GM13976 (cell line): ENCODE measurements at regions not wholly inside any gene's neighbourhood (a gene's known extent, or its start where the extent isn't known, plus 50 kb on each side); places are given as distances from the start of the nearest gene placed in this dataset.
"Not testable (repeated sequence)": the region's sequence is repeated elsewhere in the genome, so short reads cannot be mapped to it uniquely, and the experiment has no call there.

ENCODE experiments used
- DNase-seq: peaks from one replicate; pipeline ENCODE4 v3.0.0; 2012; ENCODE audit warnings: low spot score
- CTCF ChIP-seq: IDR thresholded peaks from 2 replicates; pipeline ENCODE4 v1.5.1; 2012; ENCODE audit warnings: borderline replicate concordance, mild to moderate bottlenecking; ENCODE audit not compliant: insufficient read depth; ENCODE audit errors: extremely low read depth, missing control alignments, control extremely low read depth
- in situ Hi-C: fragments of 300-500 bp; cut with MboI; formaldehyde crosslinking; loops from one replicate; pipeline ENCODE4 v1.12.0; 2022; ENCODE audit warnings: low sequenced_read_pairs, mixed read lengths, inconsistent platforms; ENCODE audit not compliant: unreplicated experiment

DNA sequence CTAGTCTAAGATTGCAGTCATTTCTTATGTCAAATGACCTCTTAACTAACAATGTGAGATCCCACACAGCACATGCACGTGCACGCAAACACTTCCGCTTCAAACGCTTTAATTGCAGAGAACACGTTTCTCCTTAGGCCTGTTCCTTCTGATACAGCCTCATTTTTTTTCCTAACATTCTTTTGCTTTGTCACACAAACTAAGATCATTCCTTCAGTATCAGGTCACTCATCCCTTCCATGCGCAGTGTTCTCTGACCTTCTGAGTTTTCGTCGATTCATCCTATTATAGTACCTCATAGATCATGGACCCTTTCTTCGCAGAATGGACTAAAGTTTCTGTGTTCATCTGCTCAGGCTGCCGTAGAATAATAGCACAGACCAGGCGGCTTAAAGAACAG is 327.1 kb upstream of the CDH19 start:
- TF ChIP-seq CTCF = no peak
- in situ Hi-C loops = no loop called here
- DNase-seq = no peak

- in situ Hi-C loops = no loop called here
- TF ChIP-seq CTCF = no peak
- DNase-seq = no peak
These were observed 312.9 kb upstream of the CDH19 start for GRCh38 chr18:66916834-66917233.

- in situ Hi-C loops = no loop called here
- DNase-seq = no peak
- TF ChIP-seq CTCF = no peak
These were observed 296.9 kb upstream of the CDH19 start for GRCh38 chr18:66900837-66901236.

GRCh38 chr18:66895631-66896030 is 291.7 kb upstream of the CDH19 start:
- no peak for DNase-seq
- in situ Hi-C loops = no loop called here
- no peak for TF ChIP-seq CTCF

- no peak for TF ChIP-seq CTCF
- in situ Hi-C loops = no loop called here
- DNase-seq = no peak
These were observed 291.0 kb upstream of the CDH19 start for GRCh38 chr18:66894851-66895250.

DNA sequence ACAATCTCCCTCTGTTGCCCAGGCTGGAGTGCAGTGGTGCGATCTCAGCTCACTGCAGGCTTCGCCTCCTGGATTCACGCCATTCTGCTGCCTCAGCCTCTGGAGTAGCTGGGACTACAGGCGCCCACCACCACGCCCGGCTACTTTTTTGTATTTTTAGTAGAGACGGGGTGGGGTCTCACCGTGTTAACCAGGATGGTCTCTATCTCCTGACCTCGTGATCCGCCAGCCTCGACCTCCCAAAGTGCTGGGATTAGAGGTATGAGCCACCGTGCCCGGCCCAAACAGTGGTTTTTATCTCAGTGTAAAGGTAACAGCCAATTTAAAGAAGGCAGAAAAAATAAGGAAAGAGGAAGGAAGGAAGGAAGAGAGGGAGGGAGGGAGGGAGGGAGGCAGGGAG is 288.5 kb upstream of the CDH19 start:
- in situ Hi-C loops, DNase-seq: not testable (repeated sequence)

DNA sequence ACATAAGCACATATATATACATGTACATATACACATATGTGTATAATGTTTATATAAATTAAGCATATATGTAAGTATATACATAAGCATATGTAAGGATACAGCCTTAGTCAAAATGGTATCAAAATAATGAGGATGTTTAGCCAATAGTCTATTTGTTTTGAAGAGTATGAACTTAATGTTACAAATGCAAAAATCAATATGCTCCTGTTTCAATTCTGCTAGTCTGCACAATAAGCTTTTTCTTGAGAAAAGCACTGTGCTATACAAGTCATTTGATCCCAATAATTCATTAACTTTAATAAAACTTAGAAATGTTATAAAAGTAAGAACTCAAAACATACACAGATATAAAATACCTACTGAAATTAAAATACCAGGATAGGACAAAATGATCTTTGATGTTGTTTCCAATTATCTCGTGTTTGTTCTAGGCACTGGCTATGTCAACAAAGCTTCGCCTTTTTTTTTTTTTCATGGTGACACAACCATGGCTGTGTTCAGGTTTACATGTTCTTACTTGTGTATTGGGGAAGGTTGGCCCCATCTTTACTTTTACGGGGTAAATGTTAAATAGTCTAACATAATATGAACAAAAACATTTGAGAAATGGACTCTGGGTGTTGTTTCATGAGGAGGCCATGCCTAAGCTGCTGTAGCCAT is 271.1 kb upstream of the CDH19 start:
- TF ChIP-seq CTCF = no peak
- in situ Hi-C loops = no loop called here
- DNase-seq = no peak

- no peak for TF ChIP-seq CTCF
- in situ Hi-C loops = no loop called here
- DNase-seq = no peak
These were observed 270.5 kb upstream of the CDH19 start for GRCh38 chr18:66874375-66874774.
